ENCODE measurements at regions not wholly inside any gene's neighbourhood (a gene's known extent, or its start where the extent isn't known, plus 50 kb on each side); places are given as distances from the start of the nearest gene placed in this dataset.

DNA sequence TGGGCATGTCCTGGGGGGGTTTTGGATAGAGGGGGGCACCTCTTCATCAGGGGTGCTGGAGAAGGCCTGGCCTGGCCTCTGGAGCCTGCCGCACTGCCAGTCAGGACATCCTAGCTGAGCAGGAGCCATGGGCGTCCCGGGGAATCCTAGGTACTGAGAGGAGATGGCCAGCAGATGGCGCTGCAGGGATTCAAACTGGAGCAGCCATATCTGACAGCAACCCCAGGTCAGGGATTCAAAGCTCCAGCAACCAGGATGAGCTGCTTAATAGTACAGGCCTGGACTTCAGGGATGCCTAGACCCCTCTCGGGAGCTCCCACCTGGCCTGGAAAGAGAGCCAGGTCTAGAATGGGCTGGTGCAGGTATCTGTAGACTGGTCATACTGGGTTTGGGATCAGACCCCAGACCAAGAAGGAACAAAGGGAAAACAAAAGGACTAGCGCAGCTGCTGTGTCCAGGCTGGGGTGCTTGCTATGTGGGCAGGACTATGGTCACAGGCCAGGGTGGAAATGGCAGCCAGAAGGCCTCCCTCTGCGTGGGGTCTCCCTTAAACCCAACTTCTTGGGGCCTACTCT lies 306.9 kb upstream of the RBFOX1 start:
- FAIRE-seq (no peak), DNase-seq (ENCODE audit: low spot score in 2 of 2) (peak in 1 of 2 donors; percentile 49)

DNA sequence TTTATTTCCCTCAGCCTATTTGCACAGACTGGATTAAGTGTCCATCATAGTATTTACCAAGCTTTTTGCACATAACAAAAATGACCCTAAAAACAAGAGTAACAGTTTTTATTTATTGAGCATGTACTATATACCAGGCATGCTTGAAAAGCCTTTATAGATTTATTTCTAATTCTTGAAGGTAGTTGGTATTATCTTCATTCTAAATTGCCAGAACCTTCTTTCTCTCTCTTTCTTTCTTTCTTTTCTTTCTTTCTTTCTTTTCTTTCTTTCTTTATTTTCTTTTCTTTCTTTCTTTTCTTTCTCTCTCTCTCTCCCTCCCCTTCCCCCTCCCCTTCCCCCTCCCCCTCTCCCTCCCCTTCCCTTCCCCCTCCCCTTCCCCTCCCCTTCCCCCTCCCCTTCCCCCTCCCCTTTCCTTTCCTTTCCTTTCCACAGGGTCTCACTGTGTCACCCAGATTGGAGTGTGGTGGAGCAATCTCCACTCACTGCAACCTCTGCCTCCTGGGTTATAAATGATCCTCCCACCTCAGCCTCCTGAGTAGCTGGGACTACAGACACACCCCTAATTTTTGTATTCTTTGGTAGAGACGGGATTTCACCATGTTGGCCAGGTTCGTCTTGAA lies 310.9 kb upstream of the RBFOX1 start:
- no peak for DNase-seq (ENCODE audit: low spot score in 2 of 2)
- no peak for FAIRE-seq

DNA sequence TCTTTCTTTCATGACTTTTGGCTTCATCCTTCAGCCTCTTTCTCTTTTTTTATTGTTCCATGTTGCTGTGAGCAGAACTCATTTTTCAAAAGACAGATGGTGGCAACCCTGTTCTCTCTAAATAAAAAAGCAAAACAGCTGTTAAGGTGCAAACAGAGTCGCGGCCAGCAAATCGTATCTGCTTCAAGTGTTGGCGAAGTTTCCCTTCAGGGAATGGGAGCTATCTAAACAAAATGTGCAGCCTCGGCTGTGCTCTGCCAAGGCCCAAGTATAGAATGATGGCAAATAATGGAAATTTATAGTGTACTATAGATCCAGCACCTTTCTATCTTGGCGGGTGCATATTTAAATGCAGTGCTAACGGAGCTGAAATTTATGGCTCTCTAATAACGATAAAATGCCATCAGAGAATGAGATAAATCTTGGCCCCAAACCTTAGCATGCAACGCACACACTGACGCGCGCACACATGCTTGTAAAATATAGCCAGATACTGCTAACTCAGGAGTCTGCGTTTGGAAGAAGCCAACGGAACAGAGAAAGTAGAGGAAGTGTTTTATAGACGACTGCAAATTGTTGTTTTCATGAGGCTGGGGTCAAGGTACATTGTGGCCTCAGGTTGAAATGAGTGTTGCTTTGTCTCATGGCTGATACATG lies 315.5 kb upstream of the RBFOX1 start:
- FAIRE-seq (no peak), DNase-seq (ENCODE audit: low spot score in 2 of 2) (no peak)

DNA sequence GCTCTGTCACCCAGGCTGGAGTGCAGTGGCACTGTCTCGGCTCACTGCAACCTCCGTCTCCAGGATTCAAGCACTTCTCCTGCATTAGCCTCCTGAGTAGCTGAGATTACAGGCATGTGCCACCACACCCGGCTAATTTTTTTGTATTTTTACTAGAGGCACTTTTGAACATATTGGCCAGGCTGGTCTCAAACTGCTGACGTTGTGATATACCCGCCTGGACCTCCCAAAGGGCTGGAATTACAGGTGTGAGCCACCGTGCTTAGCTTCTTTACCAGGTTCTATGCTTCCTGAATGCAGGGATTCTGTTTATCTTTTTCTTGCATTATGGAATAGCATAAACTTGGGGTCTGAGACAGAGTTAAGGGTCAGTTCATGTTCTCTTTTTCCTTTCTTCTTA lies 317.9 kb upstream of the RBFOX1 start:
- FAIRE-seq: no peak

DNA sequence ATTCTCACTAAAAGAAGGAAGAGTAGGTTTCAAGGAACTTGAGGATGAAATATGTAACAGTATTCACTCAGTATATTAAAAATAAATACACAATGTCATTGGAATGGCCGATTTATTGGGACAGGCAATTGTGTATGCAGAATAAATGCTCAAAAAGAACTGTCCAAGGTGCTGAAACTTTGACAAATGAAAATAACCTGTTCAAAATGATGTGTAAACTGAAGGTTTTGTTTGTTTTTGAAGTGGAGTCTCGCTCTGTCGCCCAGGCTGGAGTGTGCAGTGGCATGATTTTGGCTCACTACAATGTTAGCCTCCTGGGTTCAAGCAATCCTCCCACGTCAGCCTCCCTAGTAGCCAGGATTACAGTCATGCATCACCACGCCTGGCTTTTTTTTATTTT lies 318.7 kb upstream of the RBFOX1 start:
- no peak for FAIRE-seq

More for the DNA sequence above, 317.9 kb upstream of the RBFOX1 start:
- no peak for DNase-seq (ENCODE audit: low spot score in 2 of 2)

DNA sequence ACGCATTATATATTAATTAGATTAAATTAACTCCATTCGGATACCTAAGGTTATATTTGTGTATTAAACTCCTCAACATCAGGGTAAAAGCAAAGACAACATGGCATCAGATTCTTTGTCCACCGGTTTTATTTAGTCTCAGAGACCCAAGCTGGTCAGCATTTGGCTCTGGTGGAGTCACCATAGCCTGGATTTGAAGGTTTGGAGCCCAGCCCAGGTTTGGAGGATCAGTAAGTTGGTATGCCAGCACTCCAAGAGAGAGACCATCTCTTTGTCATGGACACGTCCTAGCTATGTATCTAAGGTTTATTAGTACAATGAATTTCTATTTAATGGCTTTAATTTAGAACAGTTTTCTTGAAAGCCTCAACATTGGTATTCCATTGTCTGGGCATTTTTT lies 328.4 kb upstream of the RBFOX1 start:
- DNase-seq (ENCODE audit: low spot score in 2 of 2) (no peak), FAIRE-seq (no peak)

More for the DNA sequence above, 318.7 kb upstream of the RBFOX1 start:
- no peak for DNase-seq (ENCODE audit: low spot score in 2 of 2)

DNA sequence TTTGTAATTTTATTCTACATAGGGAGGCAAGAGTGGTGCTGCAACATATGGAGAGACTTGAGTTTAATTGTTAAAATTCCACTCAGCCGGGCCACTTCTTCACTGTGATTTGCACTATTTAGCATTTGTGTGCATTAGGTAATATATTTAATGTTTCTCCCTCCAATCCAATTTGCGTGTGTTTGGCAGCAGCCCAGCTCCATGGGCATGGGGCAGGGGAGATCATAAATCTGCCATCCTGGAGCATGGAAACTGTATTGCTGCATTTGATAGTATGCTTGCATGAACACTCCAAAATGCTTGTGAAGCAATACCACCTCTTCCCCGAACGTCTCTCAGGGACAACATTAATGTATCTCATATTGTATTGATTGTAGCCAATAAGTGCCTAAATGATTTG lies 339.1 kb upstream of the RBFOX1 start:
- no peak for FAIRE-seq
- no peak for DNase-seq (ENCODE audit: low spot score in 2 of 2)

DNA sequence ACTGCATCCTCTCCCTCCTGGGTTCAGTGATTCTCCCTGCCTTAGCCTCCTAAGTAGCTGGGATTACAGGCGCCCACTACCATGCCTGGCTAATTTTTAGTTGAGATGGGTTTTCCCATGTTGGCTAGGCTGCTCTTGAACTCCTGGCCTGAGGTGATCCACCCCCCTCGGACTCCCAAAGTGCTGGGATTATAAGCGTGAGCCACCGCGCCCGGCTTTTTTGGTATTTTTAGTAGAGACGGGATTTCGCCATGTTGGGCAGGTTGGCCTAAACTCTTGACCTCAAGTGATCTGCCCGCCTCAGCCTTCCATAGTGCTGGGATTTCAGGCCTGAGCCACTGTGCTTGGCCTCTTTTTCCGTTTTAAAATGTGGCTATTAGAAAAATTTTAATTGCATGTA lies 343.8 kb upstream of the RBFOX1 start:
- FAIRE-seq (no peak), DNase-seq (ENCODE audit: low spot score in 2 of 2) (no peak)

DNA sequence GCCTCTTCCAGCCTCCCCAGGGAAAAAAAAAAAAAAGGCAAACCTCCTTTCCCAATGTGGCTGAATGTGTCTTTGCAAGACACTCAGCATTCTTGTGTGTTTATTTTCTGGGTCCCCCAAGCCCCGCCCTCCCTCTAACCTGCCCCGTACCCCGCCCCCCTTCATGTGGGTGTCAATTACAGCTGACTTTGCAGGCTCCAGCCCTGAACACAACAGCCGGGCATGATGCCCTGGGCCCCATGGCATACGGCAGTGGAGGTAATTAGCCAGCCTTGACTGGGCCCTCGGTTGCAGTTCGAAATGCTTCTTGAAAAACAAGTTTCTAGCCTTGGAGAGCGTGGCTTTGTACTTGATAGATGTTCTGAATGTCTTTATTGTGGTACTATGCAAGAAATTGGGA lies 354.7 kb upstream of the RBFOX1 start:
- DNase-seq (ENCODE audit: low spot score in 2 of 2) (no peak), FAIRE-seq (no peak)

DNA sequence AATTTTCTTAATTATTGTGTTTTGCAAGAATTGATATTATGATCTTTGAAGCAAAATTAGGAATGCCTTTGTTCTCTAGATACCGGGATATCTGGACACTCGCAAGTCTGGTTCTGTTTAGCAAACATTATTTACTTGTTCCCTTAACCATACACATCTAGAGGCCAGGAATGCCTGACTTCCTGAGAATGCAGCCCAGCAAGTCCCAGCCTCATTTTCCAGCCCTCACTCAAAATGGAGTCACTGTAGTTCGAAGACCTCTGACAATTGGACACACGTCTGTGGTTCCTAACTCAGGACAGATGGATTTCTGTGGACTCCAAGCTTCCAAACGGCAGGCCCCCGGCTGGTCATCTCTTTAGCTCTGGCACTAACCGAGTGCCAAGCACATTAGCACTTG lies 355.4 kb upstream of the RBFOX1 start:
- DNase-seq (ENCODE audit: low spot score in 2 of 2) (no peak), FAIRE-seq (no peak)

DNA sequence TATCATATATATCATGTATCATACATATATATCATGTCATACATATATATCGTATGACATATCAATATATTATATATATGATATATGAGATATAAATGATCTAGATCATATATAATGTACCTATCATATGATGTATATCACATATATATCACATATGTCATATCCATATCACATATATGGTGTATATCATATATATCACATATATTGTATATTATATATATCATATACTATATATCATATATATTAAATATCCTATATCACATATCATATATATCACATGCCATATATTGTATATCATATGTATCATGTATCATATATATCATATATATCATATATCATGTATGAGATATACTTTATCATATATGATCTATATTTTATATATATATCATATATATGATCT lies 355.9 kb upstream of the RBFOX1 start:
- no peak for DNase-seq (ENCODE audit: low spot score in 2 of 2)
- FAIRE-seq: peak; percentile 97

DNA sequence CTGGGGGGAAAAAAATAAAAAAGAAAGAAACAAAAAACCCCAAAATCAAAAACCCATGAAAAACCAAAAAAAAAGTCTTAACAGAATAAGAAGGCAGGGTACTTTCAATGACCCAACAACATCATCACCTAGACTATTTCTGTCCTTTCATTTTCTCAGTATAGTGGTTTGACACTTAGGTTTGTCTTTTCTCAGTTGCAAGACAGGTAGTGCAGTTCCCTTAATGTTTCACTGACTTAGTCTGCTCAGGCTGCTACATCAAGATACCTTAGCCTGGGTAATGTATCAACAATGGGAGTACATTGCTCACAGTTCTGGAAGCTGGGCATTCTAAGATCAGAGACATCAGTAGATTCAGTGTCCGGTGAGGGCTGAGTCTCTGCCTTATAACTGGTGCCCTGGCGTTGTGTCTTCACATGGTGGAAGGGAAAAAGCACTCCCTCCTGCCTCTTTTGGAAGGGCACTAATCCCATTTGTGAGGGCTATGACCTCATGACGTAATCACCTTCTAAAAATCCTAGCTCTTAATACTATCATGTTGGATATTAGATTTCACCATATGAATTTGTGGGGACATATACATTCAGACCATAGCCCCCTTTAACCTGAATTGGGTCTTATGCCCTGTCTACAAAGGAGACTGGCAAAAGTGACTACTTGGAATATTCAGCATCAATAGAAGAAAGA lies 362.3 kb upstream of the RBFOX1 start:
- FAIRE-seq (no peak), DNase-seq (ENCODE audit: low spot score in 2 of 2) (no peak)

DNA sequence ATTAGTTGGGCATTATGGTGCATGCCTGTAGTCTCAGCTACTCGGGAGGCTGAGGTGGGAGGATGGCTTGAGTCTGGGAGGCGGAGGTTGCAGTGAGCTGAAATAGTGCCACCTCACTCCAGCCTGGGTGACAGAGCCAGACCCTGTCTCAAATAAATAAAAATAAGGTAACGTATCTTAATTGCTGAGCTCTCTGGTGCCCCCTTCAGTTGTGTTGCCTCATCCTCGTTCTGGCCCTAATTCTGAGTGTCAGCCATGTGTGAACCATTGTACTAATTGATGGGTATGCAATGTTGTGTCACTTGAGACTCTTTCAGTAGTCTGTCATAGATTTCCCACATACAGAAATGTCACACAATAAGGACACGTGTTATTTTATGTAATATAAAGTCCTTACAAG lies 363.1 kb upstream of the RBFOX1 start:
- DNase-seq (ENCODE audit: low spot score in 2 of 2) (no peak), FAIRE-seq (no peak)

DNA sequence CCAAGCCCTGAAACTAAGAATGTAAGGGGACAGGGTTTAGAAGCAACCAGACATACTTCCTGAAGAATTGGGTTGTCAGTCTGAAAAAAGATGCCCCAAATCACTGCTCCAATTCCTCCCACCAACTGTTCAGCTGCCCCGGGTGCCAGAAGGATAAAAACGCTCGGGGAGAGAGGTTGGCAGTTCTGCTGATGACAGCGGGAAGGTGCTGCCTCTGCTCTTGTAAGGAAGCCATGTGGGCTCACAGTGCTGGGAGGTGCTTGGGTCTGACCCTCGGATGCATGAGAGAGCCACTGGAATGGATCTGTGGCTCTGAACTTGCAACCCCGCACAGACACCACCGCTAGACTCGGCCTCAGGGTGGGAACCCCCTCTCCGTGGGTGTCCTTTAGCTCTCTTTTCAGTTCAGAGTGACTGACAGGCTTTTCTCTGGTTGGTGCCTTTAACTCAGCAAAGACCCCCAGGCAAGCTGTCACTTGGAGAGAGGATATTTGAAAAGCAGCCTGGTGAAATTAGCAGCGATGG lies 364.8 kb upstream of the RBFOX1 start:
- DNase-seq (ENCODE audit: low spot score in 2 of 2): no peak

DNA sequence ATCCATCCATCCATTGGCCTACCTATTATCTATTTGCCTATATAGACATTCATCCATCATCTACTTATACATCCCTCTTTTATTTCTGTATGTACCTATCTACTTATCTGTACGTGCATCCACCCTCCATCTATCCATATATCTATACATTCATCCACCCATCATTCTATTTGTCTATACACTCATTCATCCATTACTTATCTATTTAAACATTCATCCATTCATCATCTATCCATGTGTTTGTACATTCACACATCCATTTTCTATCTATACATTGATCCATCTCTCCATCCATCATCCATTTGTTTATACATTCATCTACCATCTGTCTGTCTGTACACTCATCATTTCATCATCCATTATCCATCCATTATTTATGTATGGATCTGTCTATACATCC lies 365.7 kb upstream of the RBFOX1 start:
- FAIRE-seq (no peak), DNase-seq (ENCODE audit: low spot score in 2 of 2) (no peak)

More for the DNA sequence above, 364.8 kb upstream of the RBFOX1 start:
- no peak for FAIRE-seq

DNA sequence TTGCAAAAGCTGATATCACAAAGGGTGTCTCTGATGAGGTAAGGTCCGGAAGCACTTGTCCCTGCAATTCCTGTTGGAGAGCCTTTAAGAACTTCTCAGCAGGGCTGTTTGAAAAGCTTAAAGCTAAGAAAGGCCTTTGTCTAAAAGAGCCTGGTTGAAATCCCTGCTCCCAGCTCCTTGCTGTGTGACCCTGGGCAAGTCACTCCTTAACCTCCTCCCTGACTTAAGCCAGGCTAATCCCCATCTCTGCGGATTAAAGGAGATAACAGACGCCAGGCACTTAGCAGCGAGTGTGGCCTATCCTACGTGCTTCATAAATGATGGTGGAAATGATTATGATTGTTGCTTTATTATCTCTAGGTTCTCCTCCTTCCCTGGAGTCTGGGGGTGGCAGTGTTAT lies 368.0 kb upstream of the RBFOX1 start:
- DNase-seq (ENCODE audit: low spot score in 2 of 2) (no peak), FAIRE-seq (no peak)

DNA sequence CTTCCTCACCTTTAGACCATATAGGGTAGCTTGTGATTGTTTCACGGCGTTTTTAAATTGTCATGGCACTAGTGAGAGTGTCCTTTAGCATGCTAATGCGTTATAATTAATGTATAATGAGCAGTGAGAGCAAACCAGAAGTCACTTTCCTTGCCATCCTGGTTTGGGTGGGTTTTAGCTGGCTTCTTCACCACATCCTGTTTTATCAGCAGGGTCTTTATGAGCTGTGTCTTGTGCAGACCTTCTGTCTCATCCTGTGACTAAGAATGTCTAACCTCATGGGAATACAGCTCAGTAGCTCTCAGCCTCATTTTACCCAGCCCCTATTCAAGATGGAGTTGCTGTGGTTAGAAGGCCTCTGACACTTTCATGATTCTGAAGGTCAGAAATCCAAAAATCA lies 370.9 kb upstream of the RBFOX1 start:
- FAIRE-seq (no peak), DNase-seq (ENCODE audit: low spot score in 2 of 2) (no peak)

DNA sequence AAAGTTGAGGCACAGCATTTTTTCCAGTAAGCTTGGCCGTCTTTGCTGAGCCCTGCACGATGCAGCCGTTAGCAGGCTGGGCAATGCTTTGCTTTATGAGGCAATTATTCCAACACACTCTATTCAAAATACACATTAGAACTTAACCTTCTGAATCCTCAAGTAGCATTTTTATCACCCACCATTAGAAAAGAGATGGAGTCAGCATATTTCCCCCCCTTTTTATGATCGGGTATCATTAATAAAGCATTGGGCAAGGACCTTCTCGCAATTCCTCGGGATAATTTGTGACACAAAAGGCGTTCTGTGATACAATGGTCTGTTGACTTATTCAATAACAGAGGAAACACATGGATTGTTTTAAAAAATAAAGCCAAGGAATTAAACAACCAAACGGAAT lies 374.5 kb upstream of the RBFOX1 start:
- DNase-seq (ENCODE audit: low spot score in 2 of 2) (no peak), FAIRE-seq (no peak)

DNA sequence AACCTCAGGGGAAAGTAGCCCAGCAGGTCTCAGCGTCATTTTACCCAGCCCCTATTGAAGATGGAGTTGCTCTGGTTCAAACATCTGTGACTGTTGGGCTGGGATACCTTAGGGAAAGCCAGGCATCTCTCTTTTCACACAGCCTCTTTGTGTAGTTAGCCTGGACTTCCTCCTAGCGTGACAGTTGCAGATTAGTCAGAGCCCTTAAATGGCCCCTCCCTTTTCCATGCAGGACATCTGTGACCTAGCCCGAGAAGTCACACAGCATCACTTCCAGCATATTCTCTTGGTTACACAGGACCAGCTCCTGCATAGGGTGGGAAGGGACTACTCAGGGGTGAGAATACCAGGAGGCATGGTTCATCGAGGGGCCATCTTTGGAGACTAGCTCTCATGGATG lies 375.0 kb upstream of the RBFOX1 start:
- FAIRE-seq: no peak
- no peak for DNase-seq (ENCODE audit: low spot score in 2 of 2)

DNA sequence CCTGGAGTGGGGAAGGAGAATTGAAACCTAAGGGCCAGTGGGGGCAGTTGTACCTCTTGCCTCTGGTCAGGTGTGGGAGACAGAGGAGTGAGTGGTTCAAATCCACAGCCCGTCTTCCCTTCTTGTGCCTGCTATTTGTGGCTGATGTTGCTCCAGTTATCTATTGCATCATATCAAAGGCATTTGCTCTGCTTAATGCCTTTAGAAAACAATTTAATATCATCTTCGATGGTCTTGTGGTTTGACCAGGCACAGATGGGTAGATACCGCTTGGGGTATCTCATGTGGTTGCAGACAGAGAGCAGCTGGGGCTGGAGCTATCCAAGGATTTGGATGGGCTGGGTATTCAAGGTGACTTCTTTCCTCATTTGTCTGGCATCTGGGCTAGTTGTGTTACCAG lies 376.1 kb upstream of the RBFOX1 start:
- DNase-seq (ENCODE audit: low spot score in 2 of 2) (no peak), FAIRE-seq (no peak)

DNA sequence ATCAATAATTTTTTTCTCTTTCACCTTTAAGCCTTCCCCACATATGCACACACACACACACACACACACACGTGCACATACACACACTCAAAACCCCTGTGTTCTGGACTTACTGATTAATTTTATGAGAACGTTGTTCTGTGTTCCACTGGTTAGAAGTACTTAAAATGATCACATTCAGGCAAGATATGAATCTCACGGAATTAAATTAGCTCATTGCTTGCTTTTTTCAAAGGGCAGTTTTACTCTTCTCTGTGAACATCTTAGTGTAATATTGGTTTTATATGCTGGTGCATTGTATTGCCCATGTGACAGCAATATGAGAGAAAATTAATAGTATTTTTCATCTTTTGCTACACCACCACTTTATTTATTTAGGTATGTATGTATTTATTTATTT lies 377.3 kb upstream of the RBFOX1 start:
- no peak for DNase-seq (ENCODE audit: low spot score in 2 of 2)
- no peak for FAIRE-seq

Measured in frontal cortex (tissue), 3 donors.